Natural killer cell treated with Interleukin-12 subunit alpha and Interleukin-12 subunit beta and Interleukin-15 and Interleukin-18, amount 100 ng/mL, for 72 hours (primary cell): ENCODE measurements at regions not wholly inside any gene's neighbourhood (a gene's known extent, or its start where the extent isn't known, plus 50 kb on each side); places are given as distances from the start of the nearest gene placed in this dataset.
"Not testable (repeated sequence)": the region's sequence is repeated elsewhere in the genome, so short reads cannot be mapped to it uniquely, and the experiment has no call there.

Experiments
- ATAC-seq, 2 donors: fragments of 150-1000 bp; cut with Tn5 transposase in 1 of 2; sonication (Bioruptor Pico), chemical (Tn5 transposase) in 1 of 2; 2 replicates each; pipeline ENCODE4 v1.10.0; 2021
- DNase-seq: peaks from one replicate; pipeline ENCODE4 v3.0.0; 2022; ENCODE audit warnings: low spot score
- H3K27ac Mint-ChIP-seq, 2 donors: 1 replicate in 1 of 2; 2 replicates in 1 of 2; pipeline ENCODE4 v1.8.0; 2022; ENCODE audit warnings: mixed read lengths in 2 of 2, mild to moderate bottlenecking in 1 of 2, moderate library complexity in 1 of 2
- H3K27me3 Mint-ChIP-seq, 2 donors: 1 replicate in 1 of 2; 2 replicates in 1 of 2; pipeline ENCODE4 v1.8.0; 2022; ENCODE audit warnings: mixed read lengths in 2 of 2
- H3K36me3 Mint-ChIP-seq: one replicate; pipeline ENCODE4 v1.8.0; 2022; ENCODE audit warnings: mixed read lengths
- H3K4me1 Mint-ChIP-seq, 2 donors: 1 replicate in 1 of 2; 2 replicates in 1 of 2; pipeline ENCODE4 v1.8.0; 2022; ENCODE audit warnings: low read depth in 2 of 2, mixed read lengths in 2 of 2, mild to moderate bottlenecking in 1 of 2
- H3K4me3 Mint-ChIP-seq: one replicate; pipeline ENCODE4 v1.8.0; 2022; ENCODE audit warnings: mixed read lengths
- H3K9me3 Mint-ChIP-seq: 2 replicates; pipeline ENCODE4 v1.8.0; 2022; ENCODE audit warnings: mixed read lengths

DNA sequence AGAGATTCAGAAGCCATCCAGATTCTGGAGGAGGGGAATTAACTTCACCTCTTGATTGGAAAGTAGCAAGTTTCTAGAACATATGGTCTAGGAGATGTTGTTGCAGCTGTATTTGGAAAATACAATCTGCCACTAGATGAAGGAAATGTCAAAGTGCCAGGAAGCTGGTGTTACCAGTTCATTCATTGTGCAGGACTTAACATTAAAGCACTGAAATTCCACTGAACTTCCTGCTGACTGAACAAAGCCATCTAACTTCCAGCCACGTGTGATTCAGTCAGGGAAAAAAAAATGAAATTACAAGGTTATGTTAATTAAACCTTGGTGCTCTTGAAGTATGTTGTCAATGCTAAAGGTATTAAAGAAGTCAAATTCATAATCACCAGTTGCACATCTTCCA, 321.5 kb upstream of the SASH1 start:
- H3K4me3 Mint-ChIP-seq: no peak overlapping the region
- no peaks in the 10 kb centered on the region for H3K27me3 Mint-ChIP-seq
- H3K27ac Mint-ChIP-seq: no peak overlapping the region
- peaks cover 12% of the 10 kb centered on the region for H3K9me3 Mint-ChIP-seq
- H3K4me1 Mint-ChIP-seq: no peaks in the 10 kb centered on the region
- H3K36me3 Mint-ChIP-seq: peaks cover 4% of the 10 kb centered on the region
- ATAC-seq: no peak
- DNase-seq: no peak

DNA sequence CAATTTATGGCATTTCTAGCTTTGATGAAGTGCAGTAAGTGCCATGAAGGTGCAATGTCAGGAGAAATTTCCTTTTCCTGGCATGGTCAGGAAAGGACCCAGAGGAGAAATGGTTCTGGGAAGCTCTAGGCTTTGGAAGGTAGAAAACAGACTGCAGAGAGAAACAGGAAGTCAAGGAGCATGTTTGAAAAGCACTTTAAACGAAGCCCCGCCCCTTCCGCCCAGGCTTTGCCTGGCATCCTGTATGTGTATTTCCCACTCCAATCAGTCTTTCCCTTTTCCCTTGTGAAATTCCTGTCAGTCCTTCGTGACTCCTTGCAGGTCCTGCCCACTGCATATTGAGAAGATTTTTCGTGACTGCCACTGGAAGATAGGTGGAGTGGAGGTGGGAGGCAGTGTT, 320.9 kb upstream of the SASH1 start:
- Mint-ChIP-seq H3K4me1 (no peaks in the 10 kb centered on the region), H3K4me3 (no peak overlapping the region), H3K27me3 (no peaks in the 10 kb centered on the region), H3K36me3 (no peaks in the 10 kb centered on the region), H3K27ac (no peak overlapping the region), H3K9me3 (peaks cover 12% of the 10 kb centered on the region)
- DNase-seq: no peak
- ATAC-seq: no peak

- H3K27ac Mint-ChIP-seq, ATAC-seq, H3K36me3 Mint-ChIP-seq, DNase-seq, H3K27me3 Mint-ChIP-seq, H3K4me3 Mint-ChIP-seq, H3K4me1 Mint-ChIP-seq: not testable (repeated sequence)
- peaks cover 10% of the 10 kb centered on the region for H3K9me3 Mint-ChIP-seq
Observed at GRCh38 chr6:148022279-148022678, 320.4 kb upstream of the SASH1 start.

DNA sequence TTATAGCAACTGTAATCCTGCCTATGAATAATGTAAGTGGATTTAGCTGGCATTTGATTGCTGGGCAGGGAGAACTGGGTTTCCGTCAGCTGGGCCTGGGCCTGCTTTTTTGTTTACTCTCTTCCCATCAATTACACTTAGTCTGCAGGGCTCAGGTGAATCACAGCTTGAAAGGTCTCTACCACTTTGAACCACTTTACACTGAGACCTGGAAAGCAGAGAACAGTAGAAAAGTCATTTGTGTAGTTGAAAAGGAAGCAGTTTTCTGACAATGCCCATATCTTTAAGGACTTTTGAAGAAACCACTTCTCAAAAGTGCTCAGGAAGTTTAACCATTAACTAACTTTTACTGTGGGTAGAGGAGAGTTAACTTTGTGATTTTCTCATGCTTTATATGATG, 315.4 kb upstream of the SASH1 start:
- ATAC-seq (no peak), DNase-seq (no peak)
- Mint-ChIP-seq H3K36me3 (no peaks in the 10 kb centered on the region), H3K4me3 (no peak overlapping the region), H3K9me3 (peaks cover 11% of the 10 kb centered on the region), H3K27me3 (no peaks in the 10 kb centered on the region), H3K4me1 (no peaks in the 10 kb centered on the region), H3K27ac (no peak overlapping the region)

- ATAC-seq (no peak), DNase-seq (no peak)
- Mint-ChIP-seq H3K36me3 (no peaks in the 10 kb centered on the region), H3K9me3 (peaks cover 3% of the 10 kb centered on the region), H3K4me3 (no peak overlapping the region), H3K27ac (no peak overlapping the region), H3K27me3 (no peaks in the 10 kb centered on the region), H3K4me1 (no peaks in the 10 kb centered on the region)
Observed at GRCh38 chr6:148035806-148036390, 306.7 kb upstream of the SASH1 start.

DNA sequence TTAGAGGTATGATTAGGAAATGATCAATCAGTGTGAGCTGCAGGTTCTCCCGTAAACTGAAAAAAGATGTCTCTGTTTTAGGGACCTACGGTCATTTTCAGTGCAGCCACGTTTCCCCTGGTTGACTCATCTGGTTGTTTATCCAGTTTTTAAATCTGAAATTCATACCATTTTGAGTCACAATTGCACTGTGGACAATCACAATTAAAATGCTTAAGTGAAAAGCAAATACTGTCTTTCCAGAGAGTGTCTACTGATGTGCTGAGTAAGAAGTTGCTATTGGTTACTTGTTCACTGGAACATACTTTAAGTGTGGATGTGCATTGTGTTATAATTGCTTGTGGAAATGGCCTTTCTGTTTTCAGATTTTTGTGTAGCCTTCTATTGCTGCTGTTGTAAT, 305.1 kb upstream of the SASH1 start:
- H3K4me1 Mint-ChIP-seq: no peaks in the 10 kb centered on the region
- no peak for DNase-seq

GRCh38 chr6:148041546-148041945, 301.1 kb upstream of the SASH1 start:
- DNase-seq (no peak), ATAC-seq (no peak)
- H3K4me1 Mint-ChIP-seq: no peaks in the 10 kb centered on the region
- H3K36me3 Mint-ChIP-seq: no peaks in the 10 kb centered on the region
- H3K4me3 Mint-ChIP-seq: no peak overlapping the region
- peaks cover 2% of the 10 kb centered on the region for H3K9me3 Mint-ChIP-seq
- H3K27me3 Mint-ChIP-seq: no peaks in the 10 kb centered on the region
- H3K27ac Mint-ChIP-seq: no peak overlapping the region

More for the DNA sequence above, 305.1 kb upstream of the SASH1 start:
- no peaks in the 10 kb centered on the region for H3K36me3 Mint-ChIP-seq
- H3K4me3 Mint-ChIP-seq: no peak overlapping the region
- H3K27me3 Mint-ChIP-seq: no peaks in the 10 kb centered on the region
- H3K9me3 Mint-ChIP-seq: peaks cover 1% of the 10 kb centered on the region
- no peak for ATAC-seq
- H3K27ac Mint-ChIP-seq: no peak overlapping the region

- Mint-ChIP-seq H3K27ac (no peak overlapping the region), H3K4me1 (no peaks in the 10 kb centered on the region), H3K9me3 (peaks cover 6% of the 10 kb centered on the region), H3K36me3 (no peaks in the 10 kb centered on the region), H3K27me3 (no peaks in the 10 kb centered on the region), H3K4me3 (no peak overlapping the region)
- ATAC-seq (no peak), DNase-seq (no peak)
Observed at GRCh38 chr6:148042536-148042935, 300.1 kb upstream of the SASH1 start.

- no peaks in the 10 kb centered on the region for H3K27me3 Mint-ChIP-seq
- ATAC-seq (no peak), DNase-seq (no peak)
- no peak overlapping the region for H3K4me3 Mint-ChIP-seq
- H3K4me1 Mint-ChIP-seq: no peaks in the 10 kb centered on the region
- no peaks in the 10 kb centered on the region for H3K36me3 Mint-ChIP-seq
- peaks cover 10% of the 10 kb centered on the region for H3K9me3 Mint-ChIP-seq
- no peak overlapping the region for H3K27ac Mint-ChIP-seq
Observed at GRCh38 chr6:148044261-148044751, 298.3 kb upstream of the SASH1 start.

DNA sequence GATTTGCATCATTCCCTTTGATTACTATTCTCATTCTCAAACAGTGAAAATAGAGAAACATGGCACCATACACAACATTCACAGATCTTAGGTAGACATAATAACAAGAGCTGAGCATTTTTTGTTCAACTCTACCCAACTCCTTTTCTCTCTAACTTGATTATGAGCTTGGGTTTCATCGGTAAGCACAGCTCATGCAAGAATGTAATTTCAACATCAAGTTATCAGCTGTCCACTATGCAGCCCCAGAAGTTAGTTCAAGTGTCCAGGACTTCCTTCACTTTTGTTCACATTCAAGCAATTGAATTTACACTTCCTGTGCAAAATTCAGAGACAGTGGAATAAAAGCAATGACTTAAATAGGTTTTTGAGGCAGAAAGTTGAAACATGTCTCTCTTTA, 297.7 kb upstream of the SASH1 start:
- no peak overlapping the region for H3K27ac Mint-ChIP-seq
- H3K9me3 Mint-ChIP-seq: peaks cover 13% of the 10 kb centered on the region
- ATAC-seq (no peak), DNase-seq (no peak)
- H3K27me3 Mint-ChIP-seq: no peaks in the 10 kb centered on the region
- no peak overlapping the region for H3K4me3 Mint-ChIP-seq
- H3K36me3 Mint-ChIP-seq: no peaks in the 10 kb centered on the region
- no peaks in the 10 kb centered on the region for H3K4me1 Mint-ChIP-seq

GRCh38 chr6:148053209-148053608, 289.4 kb upstream of the SASH1 start:
- Mint-ChIP-seq H3K4me1 (no peaks in the 10 kb centered on the region), H3K9me3 (peaks cover 23% of the 10 kb centered on the region), H3K27ac (no peak overlapping the region), H3K4me3 (no peak overlapping the region), H3K27me3 (no peaks in the 10 kb centered on the region), H3K36me3 (no peaks in the 10 kb centered on the region)
- ATAC-seq (no peak), DNase-seq (no peak)

- Mint-ChIP-seq H3K4me3 (no peak overlapping the region), H3K9me3 (peaks cover 23% of the 10 kb centered on the region), H3K27ac (no peak overlapping the region), H3K27me3 (no peaks in the 10 kb centered on the region), H3K36me3 (no peaks in the 10 kb centered on the region), H3K4me1 (no peaks in the 10 kb centered on the region)
- ATAC-seq (no peak), DNase-seq (no peak)
Observed at GRCh38 chr6:148053796-148054195, 288.8 kb upstream of the SASH1 start.

- peaks cover 4% of the 10 kb centered on the region for H3K36me3 Mint-ChIP-seq
- H3K4me3 Mint-ChIP-seq: no peak overlapping the region
- DNase-seq (no peak), ATAC-seq (no peak)
- H3K4me1 Mint-ChIP-seq: no peaks in the 10 kb centered on the region
- H3K9me3 Mint-ChIP-seq: peaks cover 26% of the 10 kb centered on the region
- no peaks in the 10 kb centered on the region for H3K27me3 Mint-ChIP-seq
- no peak overlapping the region for H3K27ac Mint-ChIP-seq
Observed at GRCh38 chr6:148054219-148054618, 288.4 kb upstream of the SASH1 start.

- H3K9me3 Mint-ChIP-seq: peaks cover 27% of the 10 kb centered on the region
- peaks cover 6% of the 10 kb centered on the region for H3K36me3 Mint-ChIP-seq
- no peaks in the 10 kb centered on the region for H3K4me1 Mint-ChIP-seq
- DNase-seq (no peak), ATAC-seq (no peak)
- H3K4me3 Mint-ChIP-seq: no peak overlapping the region
- H3K27me3 Mint-ChIP-seq: no peaks in the 10 kb centered on the region
- H3K27ac Mint-ChIP-seq: no peak overlapping the region
Observed at GRCh38 chr6:148055419-148055818, 287.2 kb upstream of the SASH1 start.

- H3K9me3 Mint-ChIP-seq: peaks cover 34% of the 10 kb centered on the region
Observed at GRCh38 chr6:148059869-148060268, 282.8 kb upstream of the SASH1 start.

More at GRCh38 chr6:148059869-148060268, 282.8 kb upstream of the SASH1 start:
- no peak for ATAC-seq
- H3K36me3 Mint-ChIP-seq: peaks cover 6% of the 10 kb centered on the region
- no peak overlapping the region for H3K4me3 Mint-ChIP-seq
- no peak for DNase-seq
- no peak overlapping the region for H3K27ac Mint-ChIP-seq
- no peaks in the 10 kb centered on the region for H3K4me1 Mint-ChIP-seq
- H3K27me3 Mint-ChIP-seq: no peaks in the 10 kb centered on the region
